ENCODE measurements at regions not wholly inside any gene's neighbourhood (a gene's known extent, or its start where the extent isn't known, plus 50 kb on each side); places are given as distances from the start of the nearest gene placed in this dataset.

GRCh38 chr18:76572518-76573247 is 77.6 kb upstream of the ZNF516 start:
- TF ChIP-seq POLR2AphosphoS5 (IDR thresholded peaks at IDR 0.05; ENCODE audit: insufficient read depth, low read depth, low read length) (no peak), JUN (IDR thresholded peaks at IDR 0.05; ENCODE audit: borderline replicate concordance, insufficient read depth, insufficient read length, low read depth) (no peak), FOS (IDR thresholded peaks at IDR 0.05; ENCODE audit: borderline replicate concordance, insufficient read depth, low read length) (no peak)
- TF ChIP-seq, protein P1, sequence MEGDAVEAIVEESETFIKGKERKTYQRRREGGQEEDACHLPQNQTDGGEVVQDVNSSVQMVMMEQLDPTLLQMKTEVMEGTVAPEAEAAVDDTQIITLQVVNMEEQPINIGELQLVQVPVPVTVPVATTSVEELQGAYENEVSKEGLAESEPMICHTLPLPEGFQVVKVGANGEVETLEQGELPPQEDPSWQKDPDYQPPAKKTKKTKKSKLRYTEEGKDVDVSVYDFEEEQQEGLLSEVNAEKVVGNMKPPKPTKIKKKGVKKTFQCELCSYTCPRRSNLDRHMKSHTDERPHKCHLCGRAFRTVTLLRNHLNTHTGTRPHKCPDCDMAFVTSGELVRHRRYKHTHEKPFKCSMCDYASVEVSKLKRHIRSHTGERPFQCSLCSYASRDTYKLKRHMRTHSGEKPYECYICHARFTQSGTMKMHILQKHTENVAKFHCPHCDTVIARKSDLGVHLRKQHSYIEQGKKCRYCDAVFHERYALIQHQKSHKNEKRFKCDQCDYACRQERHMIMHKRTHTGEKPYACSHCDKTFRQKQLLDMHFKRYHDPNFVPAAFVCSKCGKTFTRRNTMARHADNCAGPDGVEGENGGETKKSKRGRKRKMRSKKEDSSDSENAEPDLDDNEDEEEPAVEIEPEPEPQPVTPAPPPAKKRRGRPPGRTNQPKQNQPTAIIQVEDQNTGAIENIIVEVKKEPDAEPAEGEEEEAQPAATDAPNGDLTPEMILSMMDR (IDR thresholded peaks at IDR 0.05; ENCODE audit: extremely low read depth in 1 of 2, insufficient read depth in 1 of 2, low read depth in 1 of 2, low read length in 2 of 2): no peak
- no peaks in the 10 kb centered on the region for H3K9me1 ChIP-seq (replicated peaks; ENCODE audit: control insufficient read depth, extremely low read depth, insufficient read depth, low read length)
- dilution Hi-C loops (cut with MboI; ENCODE audit: extremely low pct_ligation_motif_present, low sequenced_read_pairs) (no loop called here), intact Hi-C loops (cut with micrococcal nuclease) (no loop called here)
- no peaks in the 10 kb centered on the region for H4K20me1 ChIP-seq (replicated peaks; ENCODE audit: control insufficient read depth, extremely low read depth, insufficient read depth, low read length)
- no peak for FAIRE-seq
- CTCF ChIA-PET: no interaction called here
- no peak for DNase-seq (ENCODE audit: low read depth, low spot score)
- H2AFZ ChIP-seq (ENCODE audit: low read depth, low read length): no peak overlapping the region
- H3K4me3 ChIP-seq (replicated peaks in 1 of 3; ENCODE audit: insufficient read depth in 1 of 3, low read depth in 1 of 3, low read length in 3 of 3): no peak overlapping the region
- no peaks in the 10 kb centered on the region for H3K79me2 ChIP-seq (ENCODE audit: control insufficient read depth, insufficient read depth, low read length)
- no peaks in the 10 kb centered on the region for H3K9me3 ChIP-seq (replicated peaks; ENCODE audit: control insufficient read depth, insufficient read depth, low read length)
- no peak overlapping the region for H3K4me2 ChIP-seq (ENCODE audit: insufficient read depth, low read length)
- H3K27ac ChIP-seq (ENCODE audit: insufficient read depth, low read depth, low read length): no peak overlapping the region
- no peaks in the 10 kb centered on the region for H3K27me3 ChIP-seq (ENCODE audit: control insufficient read depth in 2 of 2, insufficient read depth in 2 of 2, low read length in 2 of 2)
- H3K9ac ChIP-seq (replicated peaks; ENCODE audit: extremely low read depth, insufficient read depth, low read length): no peak overlapping the region
- no peaks in the 10 kb centered on the region for H3K36me3 ChIP-seq (ENCODE audit: control insufficient read depth in 2 of 2, extremely low read depth in 1 of 2, insufficient read depth in 2 of 2, low read length in 2 of 2)
- no TSS peak for BruUV-seq (replicated peaks)
- POLR2A ChIA-PET: no interaction called here
- no peaks in the 10 kb centered on the region for H3K4me1 ChIP-seq (ENCODE audit: control insufficient read depth, extremely low read depth, insufficient read depth, low read length)

GRCh38 chr18:76571689-76572088 is 76.6 kb upstream of the ZNF516 start:
- FAIRE-seq: no peak
- no TSS peak for BruUV-seq (replicated peaks)
- Histone ChIP-seq H3K4me2 (ENCODE audit: insufficient read depth, low read length) (no peak overlapping the region), H3K9me1 (replicated peaks; ENCODE audit: control insufficient read depth, extremely low read depth, insufficient read depth, low read length) (no peaks in the 10 kb centered on the region), H4K20me1 (replicated peaks; ENCODE audit: control insufficient read depth, extremely low read depth, insufficient read depth, low read length) (no peaks in the 10 kb centered on the region), H3K27me3 (ENCODE audit: control insufficient read depth in 2 of 2, insufficient read depth in 2 of 2, low read length in 2 of 2) (no peaks in the 10 kb centered on the region), H3K36me3 (ENCODE audit: control insufficient read depth in 2 of 2, extremely low read depth in 1 of 2, insufficient read depth in 2 of 2, low read length in 2 of 2) (no peaks in the 10 kb centered on the region), H3K4me3 (replicated peaks in 1 of 3; ENCODE audit: insufficient read depth in 1 of 3, low read depth in 1 of 3, low read length in 3 of 3) (no peak overlapping the region), H2AFZ (ENCODE audit: low read depth, low read length) (no peak overlapping the region), H3K27ac (ENCODE audit: insufficient read depth, low read depth, low read length) (no peak overlapping the region), H3K9ac (replicated peaks; ENCODE audit: extremely low read depth, insufficient read depth, low read length) (no peak overlapping the region), H3K4me1 (ENCODE audit: control insufficient read depth, extremely low read depth, insufficient read depth, low read length) (no peaks in the 10 kb centered on the region), H3K79me2 (ENCODE audit: control insufficient read depth, insufficient read depth, low read length) (no peaks in the 10 kb centered on the region), H3K9me3 (replicated peaks; ENCODE audit: control insufficient read depth, insufficient read depth, low read length) (no peaks in the 10 kb centered on the region)
- TF ChIP-seq GATA2 (IDR thresholded peaks at IDR 0.05; ENCODE audit: insufficient read depth, insufficient read length, low read depth, low read length) (no peak), MAX (IDR thresholded peaks at IDR 0.05; ENCODE audit: insufficient read depth, insufficient read length) (no peak), JUN (IDR thresholded peaks at IDR 0.05; ENCODE audit: borderline replicate concordance, insufficient read depth, insufficient read length, low read depth) (no peak), POLR2A (IDR thresholded peaks at IDR 0.05; ENCODE audit: low read depth, low read length) (no peak), POLR2AphosphoS5 (IDR thresholded peaks at IDR 0.05; ENCODE audit: insufficient read depth, low read depth, low read length) (no peak), FOS (IDR thresholded peaks at IDR 0.05; ENCODE audit: borderline replicate concordance, insufficient read depth, low read length) (no peak), EZH2 (IDR thresholded peaks at IDR 0.05; ENCODE audit: borderline replicate concordance, low read depth, low read length, severe bottlenecking) (no peak), MYC (IDR thresholded peaks at IDR 0.05; ENCODE audit: low read depth, low read length) (no peak)
- CTCF ChIA-PET: no interaction called here
- no peak for DNase-seq (ENCODE audit: low read depth, low spot score)
- dilution Hi-C loops (cut with MboI; ENCODE audit: extremely low pct_ligation_motif_present, low sequenced_read_pairs): no loop called here
- intact Hi-C loops (cut with micrococcal nuclease): no loop called here
- POLR2A ChIA-PET: no interaction called here
